UCSD-AML1 (cell line): ENCODE measurements at regions not wholly inside any gene's neighbourhood (a gene's known extent, or its start where the extent isn't known, plus 50 kb on each side); places are given as distances from the start of the nearest gene placed in this dataset.
"Not testable (repeated sequence)": the region's sequence is repeated elsewhere in the genome, so short reads cannot be mapped to it uniquely, and the experiment has no call there.

Experiments
- DNase-seq: peaks from one replicate; lab custom pipeline; 2025; ENCODE audit not compliant: unreplicated experiment; lab: John Stamatoyannopoulos, UW

DNA sequence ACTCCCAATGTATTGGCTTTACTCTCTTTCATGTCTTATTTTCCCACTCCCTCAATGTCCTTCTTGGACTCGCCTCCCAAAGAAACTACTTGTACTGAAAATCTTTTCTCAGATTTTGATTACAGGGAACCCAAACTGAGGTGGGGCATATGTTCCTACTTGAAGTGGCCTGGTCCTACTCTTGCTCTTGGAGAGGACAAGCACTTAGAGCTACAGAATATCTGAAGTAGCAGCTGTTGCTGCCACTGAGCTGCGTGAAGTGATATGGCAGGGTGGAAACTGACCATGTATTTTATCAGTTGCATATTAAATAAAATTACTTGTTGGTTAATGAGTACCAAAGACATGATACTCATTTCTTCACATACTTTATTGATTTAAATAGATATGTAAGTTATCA, 129.5 kb downstream of the TSEN15 start:
- no peak for DNase-seq

DNA sequence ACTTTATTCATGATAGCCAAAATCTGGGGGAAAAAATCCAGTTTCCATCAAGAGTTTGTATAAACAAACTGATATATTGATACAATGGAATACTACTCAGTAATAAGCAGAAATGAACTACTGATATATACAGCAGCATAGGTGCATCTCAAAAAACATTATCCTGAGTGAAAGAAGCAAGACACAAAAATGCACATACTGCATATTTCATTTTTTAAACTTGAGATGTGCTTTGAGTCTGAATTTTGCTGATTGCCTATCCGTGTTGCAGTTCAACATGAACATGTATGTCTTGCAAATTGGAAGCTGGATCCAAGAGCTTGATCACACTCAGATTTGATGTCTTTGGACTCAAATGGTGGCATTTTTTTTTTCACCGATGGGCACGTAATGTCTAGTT, 132.4 kb downstream of the TSEN15 start:
- DNase-seq: no peak

DNA sequence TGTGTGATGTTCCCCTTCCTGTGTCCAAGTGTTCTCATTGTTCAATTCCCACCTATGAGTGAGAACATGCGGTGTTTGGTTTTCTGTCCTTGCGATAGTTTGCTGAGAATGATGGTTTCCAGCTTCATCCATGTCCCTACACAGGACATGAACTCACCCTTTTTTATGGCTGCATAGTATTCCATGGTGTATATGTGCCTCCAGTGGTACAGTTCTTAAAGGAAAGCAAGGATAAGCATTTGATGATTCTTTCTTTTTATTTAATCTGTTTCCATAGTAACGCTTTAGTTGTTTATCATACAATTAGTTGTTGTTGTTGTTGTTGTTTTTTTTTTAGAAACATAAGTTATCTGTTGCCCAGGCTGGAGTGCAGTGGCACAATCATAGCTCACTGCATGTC, 133.1 kb downstream of the TSEN15 start:
- not testable (repeated sequence) for DNase-seq

DNA sequence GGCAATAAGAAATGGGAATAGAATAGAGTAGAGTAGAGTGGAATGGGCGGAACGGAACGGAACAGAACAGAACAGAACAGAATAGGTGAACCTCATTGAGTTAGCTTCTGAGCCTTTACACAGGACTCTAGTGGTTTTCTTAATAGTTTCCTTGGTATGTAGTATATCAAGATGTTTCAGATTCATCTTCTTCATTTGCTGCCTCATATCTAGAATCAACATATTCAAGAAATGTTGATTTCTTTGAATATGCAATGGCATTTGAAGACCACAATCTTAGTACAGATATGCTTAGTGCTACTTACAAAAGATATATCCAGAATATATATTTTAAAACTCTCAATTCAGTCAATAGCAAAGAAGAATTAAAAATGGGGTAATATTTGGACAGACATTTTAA, 133.8 kb downstream of the TSEN15 start:
- DNase-seq: no peak

DNA sequence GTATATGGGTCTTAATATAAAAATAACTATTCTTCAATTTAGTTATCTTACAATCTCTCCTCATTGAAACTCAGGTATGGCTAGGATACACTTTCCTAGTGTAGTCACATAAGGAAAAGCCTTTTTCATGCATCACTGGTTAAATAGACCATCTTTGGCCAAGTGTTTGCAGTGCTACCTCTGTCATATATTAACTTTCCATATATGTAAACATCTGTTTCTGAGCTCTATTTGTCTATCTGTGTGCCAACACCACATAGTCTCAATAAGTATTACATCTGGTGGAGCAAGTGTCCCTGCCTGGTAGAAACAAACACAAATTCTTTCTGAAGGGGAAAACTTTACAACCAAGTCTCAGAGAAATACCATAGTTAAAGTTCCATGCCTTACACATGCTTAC, 134.6 kb downstream of the TSEN15 start:
- DNase-seq: no peak

DNA sequence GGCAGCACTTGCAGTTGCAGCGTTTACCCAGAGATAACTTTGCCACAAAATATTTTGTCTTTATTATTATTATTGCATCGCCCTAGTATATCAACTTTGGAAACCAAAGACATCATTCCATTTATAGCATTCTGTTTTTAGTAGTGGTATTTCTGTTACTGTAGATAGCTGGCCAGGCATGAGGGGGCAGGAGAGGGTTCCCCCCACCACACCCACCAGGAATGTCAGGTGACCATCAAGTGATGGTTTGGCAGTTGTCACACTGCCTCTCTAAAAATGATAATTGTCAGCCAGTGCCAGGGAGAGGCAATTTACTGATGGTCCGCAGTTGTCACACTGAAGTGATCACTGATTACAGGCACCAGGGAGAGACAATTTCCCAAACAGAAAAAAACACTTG, 135.6 kb downstream of the TSEN15 start:
- no peak for DNase-seq

DNA sequence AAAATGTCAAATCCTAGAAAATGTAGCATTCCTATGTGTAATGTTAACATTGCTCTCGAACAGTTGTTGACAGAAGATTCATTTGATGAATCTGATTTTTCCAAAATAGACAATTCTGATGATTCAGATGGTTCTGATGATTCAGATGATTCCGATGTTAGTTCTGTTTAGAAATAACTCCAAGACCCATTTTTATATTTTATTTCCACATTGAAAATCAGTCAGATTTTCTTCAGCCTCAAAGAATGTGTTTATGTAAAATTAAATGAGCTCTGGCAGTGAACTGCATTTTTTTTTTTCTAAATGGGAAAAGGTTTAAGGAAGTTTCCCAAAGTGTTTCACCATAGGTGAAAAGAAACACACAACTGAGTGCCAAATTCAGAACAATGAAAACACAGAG, 136.5 kb downstream of the TSEN15 start:
- no peak for DNase-seq

DNA sequence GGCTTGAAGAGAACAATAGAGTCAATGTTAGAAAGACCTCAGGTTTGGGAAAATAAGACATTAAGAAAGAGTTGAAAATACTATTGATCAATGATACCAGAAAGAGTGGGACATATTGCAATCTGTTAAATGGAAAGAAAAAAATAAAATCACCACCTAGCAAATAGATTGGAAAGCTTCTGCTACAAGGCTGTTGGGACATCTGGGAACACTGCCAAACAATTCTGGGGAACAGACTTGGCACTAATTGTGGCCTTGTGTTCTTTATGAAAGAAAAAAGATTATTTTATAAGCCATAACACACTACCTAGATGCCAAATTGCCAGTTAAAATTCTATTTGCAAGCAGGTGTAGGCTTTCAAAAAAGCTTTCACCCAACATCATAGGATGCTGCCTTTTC, 137.8 kb downstream of the TSEN15 start:
- no peak for DNase-seq

DNA sequence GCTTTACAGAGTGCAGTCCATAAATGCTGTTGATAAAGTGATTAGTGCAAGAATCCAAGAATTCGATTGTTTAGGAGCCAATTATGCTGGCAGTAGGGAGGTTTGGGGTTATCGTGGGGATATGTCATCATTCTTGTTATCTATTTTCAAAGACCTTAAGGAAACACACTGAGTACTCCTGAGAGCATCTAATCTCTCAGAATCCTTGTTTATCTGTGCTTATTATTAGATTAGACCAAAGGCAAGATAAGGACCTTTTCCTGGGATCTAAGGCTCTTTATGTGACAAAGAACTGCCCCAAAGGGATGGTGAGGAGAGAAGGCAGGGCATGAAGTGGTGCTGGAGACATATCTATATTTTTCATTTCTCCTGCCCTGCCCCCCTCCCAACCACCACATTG, 139.1 kb downstream of the TSEN15 start:
- no peak for DNase-seq

DNA sequence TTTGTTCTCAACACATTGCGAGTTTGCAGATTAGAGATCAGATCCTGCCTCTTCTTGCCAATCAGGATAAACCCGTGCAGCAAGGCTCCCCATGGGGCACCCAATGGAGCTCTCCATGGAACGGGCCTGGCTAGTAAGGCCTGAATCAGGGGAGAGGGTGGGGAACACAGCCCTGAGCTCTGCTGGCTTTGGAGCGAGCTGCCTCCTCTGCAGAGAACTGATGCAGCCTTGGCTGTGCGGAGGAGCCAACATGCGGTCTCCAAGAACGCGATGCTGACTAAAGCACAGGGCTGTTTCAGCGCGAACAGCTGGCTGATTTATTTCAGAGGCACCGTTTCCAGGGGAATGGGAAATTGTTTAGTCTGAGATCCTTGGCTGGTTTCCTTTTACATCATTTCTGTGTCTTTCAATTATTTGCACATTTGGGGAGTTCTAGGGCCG, 139.7 kb downstream of the TSEN15 start:
- DNase-seq: no peak

DNA sequence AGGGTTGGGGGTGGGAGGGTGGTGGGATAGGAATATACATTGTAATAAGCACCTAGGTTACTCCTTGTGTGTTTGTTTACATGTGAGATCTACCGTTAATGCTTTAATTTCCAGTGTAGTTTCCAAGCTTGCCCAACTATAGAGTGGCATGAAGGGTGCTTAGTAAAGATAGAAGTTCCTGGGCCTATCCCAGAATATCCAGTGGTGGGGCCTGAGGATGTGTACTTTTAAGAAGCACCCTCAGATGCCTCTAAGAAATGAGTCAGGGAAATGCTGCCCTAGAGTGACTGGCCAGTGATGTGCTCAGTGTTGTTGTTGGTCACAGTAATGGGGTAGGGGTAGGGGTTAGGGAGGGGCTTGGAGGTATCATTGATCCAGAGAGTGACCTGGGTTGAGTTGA, 141.3 kb downstream of the TSEN15 start:
- DNase-seq: no peak

DNA sequence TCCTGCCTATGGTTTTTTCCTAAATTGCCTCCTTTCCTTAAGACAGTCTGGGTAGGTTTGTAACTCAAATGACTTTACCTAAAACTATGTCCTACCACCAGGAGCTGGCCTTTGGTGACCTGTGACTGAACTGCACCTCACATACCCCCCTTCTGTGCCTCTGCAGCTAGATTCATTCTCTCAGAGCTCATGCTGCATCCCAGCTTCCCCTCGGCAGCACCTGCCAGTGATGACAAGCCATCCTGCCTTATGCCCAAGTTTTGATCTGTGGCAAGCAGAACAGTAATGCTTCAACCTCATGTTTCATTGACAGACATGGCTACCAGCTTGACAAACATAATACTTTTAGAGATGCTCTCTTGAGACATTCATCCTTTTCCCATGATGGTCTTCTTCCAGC, 141.9 kb downstream of the TSEN15 start:
- DNase-seq: no peak

DNA sequence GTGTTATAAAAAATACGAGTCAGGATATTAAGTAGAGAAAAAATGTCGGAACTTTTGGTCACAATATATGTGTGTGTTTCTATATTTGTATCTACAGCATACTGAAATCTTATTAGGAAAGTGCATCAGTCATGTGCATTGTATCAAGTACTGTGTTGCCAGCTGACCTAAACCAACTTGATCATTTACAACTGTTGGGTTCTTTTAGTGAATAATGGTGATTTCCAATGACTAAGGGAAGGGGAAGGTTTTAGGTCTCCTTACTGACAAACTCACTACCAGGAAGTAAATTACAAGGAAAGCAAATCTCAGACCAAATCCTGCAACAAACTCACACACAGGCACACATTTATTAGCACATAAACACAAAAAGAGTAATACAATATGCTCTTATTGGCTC, 142.7 kb downstream of the TSEN15 start:
- DNase-seq: no peak

DNA sequence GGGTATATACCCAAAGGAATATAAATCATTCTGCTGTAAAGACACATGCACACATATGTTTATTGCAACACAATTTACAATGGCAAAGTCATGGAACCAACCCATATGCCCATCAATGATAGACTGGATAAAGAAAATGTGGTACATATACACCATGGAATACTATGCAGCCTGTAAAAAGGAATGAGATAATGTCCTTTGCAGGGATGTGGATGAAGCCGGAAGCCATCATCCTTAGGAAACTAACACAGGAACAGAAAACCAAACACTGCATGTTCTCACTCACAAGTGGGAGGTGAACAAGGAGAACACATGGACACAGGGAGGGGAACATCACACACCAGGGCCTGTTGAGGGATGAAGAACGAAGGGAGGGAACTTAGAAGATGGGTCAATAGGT, 144.2 kb downstream of the TSEN15 start:
- not testable (repeated sequence) for DNase-seq

DNA sequence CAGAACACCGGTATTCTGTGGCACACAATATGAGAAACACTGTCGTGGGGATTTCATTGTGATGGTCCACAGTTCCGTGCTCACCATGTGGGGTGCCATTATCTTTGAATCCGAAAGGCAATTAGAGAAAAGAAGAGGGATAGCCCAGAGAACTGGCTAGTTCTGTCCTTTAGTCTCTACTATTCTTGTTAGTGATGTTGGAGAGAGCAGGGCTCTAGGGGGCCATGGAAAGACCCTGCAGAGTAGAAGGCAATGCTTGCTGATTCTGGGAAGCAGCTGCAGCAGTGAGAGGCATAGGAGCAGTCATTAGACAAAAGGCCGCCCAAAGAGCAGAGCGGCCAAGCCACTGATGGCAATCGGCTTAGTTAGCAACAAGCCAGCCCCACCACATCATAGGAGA, 146.3 kb downstream of the TSEN15 start:
- no peak for DNase-seq

DNA sequence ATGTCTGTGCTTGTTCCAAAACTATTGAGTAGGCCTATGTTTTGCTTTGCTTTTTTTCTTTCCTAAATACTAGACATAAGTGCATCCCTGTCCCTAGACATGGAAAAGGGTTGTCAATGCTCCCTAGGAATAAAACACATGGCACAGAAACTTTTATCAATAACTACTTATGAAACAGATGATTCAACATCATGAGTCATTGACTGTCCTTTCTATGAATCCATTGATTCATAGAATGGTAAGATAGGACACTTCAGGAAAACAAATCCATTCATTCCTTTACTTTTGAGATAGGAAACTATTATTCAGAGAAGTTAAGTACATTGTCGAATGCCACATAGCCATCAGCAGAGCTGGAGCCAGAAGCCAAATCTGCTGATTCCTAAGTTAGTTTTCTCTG, 147.5 kb downstream of the TSEN15 start:
- DNase-seq: no peak

DNA sequence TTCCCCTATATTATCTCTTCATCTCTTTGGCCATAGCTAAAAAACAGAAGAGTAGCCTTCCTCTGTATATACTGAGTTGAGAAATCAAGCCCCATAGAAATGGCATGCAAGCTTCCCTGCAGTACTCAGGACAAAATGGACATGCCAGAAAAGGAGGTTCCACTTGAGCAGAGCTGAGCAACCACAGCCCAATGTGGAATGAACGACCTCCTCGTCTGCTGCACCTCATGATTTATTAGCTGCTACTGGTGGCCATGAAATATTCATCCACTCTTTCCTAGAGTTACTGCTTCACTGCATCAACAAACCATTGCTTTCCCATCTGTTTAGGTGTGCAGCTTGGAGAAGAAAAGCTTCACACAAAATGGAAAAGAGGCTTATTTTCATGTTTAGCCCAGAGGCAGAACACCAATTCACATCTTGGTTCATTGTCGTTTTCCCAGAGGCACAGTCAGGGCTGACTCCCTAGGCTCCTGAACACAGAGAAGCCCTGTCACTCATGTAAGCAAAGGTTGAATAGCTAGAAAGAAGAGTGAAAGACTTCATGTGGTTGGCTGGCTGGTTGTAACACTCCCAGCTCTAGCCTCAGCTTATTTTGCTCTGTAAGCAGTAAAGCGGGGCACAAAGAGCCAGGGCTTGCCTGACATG, 148.0 kb downstream of the TSEN15 start:
- DNase-seq: no peak

DNA sequence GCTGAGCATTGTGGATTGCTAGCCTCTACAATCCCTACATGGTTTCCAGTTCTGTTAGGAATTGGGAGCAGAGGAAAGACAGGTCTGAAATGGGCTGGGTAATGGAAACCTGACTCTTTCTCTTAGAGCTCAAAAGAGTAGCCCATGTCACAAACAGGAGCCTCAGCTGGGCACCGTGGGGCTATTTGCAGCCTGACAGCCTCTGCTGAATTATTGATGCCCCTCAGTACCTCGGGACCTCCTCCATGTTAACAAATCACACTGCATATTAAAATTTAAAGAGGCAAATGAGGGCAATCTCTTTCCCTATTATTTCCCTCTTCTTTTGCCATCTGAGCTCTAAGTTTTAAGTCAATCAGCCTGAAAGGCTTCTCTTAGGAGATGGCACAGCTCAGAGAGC, 157.1 kb downstream of the TSEN15 start:
- DNase-seq: no peak

DNA sequence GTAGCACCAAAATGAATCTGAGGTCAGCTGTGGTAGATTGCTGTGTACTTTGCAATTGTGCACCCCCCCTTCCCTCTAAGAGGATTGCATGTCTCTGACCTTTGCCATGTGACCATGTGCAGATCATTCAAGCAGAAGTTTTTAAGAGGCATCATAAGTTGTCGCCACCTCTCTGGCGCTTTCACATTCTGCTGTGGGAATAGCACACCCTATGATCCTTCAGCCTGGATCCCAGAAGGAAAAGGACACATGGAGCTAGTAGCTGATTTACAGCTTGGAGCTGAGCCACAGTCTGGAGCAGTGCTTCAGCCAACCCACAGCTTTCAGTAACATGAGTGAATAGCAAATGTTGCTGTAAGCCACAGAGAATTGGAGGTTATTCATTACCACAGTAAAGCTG, 158.5 kb downstream of the TSEN15 start:
- DNase-seq: no peak

DNA sequence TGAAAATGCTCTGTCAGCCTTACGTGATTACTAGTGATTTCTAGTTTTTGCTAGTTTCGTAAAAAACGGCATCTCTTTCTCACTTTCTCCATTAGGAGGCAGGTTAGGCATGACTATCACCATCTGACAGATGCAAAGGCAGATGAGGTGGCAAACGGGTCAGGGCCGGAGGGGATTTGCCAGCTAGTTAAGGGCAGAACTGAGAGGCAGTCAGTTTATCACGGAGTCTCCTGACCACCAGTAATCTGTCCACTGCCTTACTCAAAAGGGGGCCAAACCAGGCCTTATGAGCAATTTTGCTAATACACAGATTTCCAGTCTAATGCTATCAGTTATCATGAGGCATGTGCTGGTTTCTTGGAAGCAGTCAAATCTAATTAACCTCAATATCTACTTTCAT, 159.3 kb downstream of the TSEN15 start:
- DNase-seq: no peak

DNA sequence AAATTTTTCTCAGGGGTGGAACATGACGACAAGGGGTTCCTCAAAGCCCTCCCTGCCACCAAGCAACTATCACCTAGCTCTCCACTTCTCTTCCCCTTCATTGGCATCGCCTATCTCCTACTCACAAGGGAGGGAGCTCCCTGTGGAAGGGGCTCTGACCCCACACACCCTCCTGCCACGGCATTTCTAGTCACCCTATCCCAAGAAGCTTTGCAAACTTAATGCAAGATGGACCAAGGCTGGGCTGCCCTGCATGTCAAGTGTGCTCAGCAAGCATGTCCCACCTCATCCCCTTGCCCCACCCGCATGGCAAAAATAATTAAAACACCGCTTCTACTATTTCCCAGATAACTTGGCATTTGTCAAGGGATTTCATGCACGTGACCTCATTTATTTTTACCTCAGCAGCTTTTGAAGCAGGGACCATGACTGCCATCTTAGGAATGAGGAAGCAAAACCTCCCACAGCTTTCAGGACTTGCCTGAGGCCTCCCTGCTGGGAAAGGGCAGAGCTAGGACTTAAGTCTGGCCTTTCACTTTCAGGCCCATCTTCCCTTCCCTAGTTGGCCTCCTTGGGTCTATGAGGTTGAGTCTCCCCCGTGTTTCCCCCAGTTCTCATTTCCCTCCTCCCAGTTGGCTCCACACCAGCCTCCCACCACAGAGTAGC, 161.3 kb downstream of the TSEN15 start:
- no peak for DNase-seq

DNA sequence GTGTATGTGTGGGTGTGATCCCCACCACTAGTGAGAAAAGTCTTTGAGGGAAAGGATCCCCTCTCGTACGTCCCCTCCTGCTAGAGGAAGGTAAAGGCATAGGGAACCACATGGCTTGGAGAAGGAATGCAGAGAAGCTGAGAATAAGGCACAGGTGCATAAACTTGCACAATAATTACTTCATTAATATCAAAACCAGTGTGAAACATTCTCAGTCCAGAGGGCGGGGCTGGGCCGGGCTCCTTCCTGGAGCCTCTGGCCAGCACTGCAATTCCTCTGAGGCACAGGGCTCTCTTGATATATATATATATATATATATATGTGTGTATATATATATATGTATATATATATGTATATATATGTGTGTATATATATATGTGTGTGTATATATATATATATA, 162.6 kb downstream of the TSEN15 start:
- DNase-seq: no peak

DNA sequence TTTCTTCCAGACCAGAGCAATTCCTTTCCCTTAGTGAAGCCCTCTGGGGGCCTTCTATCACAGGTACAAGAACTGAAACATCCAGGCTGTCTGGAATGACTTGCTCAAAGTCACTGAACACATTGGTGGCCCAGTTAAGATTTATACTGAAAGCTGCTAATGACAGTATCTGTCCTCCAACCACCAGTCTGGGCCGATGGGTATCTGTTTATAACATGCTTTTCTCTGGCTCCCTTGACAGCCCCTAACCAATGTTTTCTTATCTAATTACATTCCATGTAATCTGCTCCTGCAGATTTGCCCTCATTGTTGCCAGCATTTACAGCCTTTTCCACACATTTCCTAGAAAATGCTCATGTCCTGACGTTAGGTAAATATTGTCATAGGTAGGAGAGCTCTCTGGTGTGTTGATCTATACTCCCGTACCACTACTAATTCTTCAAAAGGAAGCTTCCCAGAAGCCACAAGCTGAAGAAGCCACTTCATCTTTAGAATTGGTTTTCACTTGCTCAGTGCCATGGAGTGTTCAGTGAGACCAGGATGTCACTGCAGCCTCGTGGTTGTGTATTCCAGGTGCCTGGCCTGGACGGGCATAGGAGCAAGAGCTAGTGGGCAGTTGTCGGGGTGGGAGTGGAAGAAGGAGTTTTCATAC, 163.9 kb downstream of the TSEN15 start:
- DNase-seq: no peak
